ENCODE measurements at regions not wholly inside any gene's neighbourhood (a gene's known extent, or its start where the extent isn't known, plus 50 kb on each side); places are given as distances from the start of the nearest gene placed in this dataset.
"Not testable (repeated sequence)": the region's sequence is repeated elsewhere in the genome, so short reads cannot be mapped to it uniquely, and the experiment has no call there.

GRCh38 chr22:48486134-48486532 is 1341.5 kb downstream of the BRD1 start:
- H3K4me3 ChIP-seq (ENCODE audit: low read length), result no peak overlapping the region
- H3K9ac ChIP-seq (ENCODE audit: low read depth, low read length), result no peak overlapping the region
- peaks cover 38% of the 10 kb centered on the region for H3K27me3 ChIP-seq (ENCODE audit: insufficient read depth, low read length)
- peaks cover 6% of the 10 kb centered on the region; the same call in 1 of the 2 replicates for H3K4me1 ChIP-seq (ENCODE audit: insufficient read depth, low read length)
- H3K27ac ChIP-seq (ENCODE audit: low read length), result no peak overlapping the region
- no peaks in the 10 kb centered on the region for H3K9me3 ChIP-seq (ENCODE audit: insufficient read depth, low read depth, low read length)
- H3K36me3 ChIP-seq (ENCODE audit: insufficient read depth, low read depth, low read length), result no peaks in the 10 kb centered on the region

- H3K9me3 ChIP-seq (ENCODE audit: insufficient read depth, low read depth, low read length), result no peaks in the 10 kb centered on the region
- peaks cover 31% of the 10 kb centered on the region for H3K27me3 ChIP-seq (ENCODE audit: insufficient read depth, low read length)
- no peak overlapping the region for H3K27ac ChIP-seq (ENCODE audit: low read length)
- no peak overlapping the region for H3K9ac ChIP-seq (ENCODE audit: low read depth, low read length)
- no peaks in the 10 kb centered on the region for H3K36me3 ChIP-seq (ENCODE audit: insufficient read depth, low read depth, low read length)
- H3K4me3 ChIP-seq (ENCODE audit: low read length), result no peak overlapping the region
- H3K4me1 ChIP-seq (ENCODE audit: insufficient read depth, low read length), result peaks cover 6% of the 10 kb centered on the region; the same call in 1 of the 2 replicates
Measured at GRCh38 chr22:48485149-48486133, 1342.2 kb downstream of the BRD1 start.

GRCh38 chr22:48483764-48484528 is 1343.7 kb downstream of the BRD1 start:
- Histone ChIP-seq H3K36me3 (ENCODE audit: insufficient read depth, low read depth, low read length) (no peaks in the 10 kb centered on the region), H3K9me3 (ENCODE audit: insufficient read depth, low read depth, low read length) (no peaks in the 10 kb centered on the region), H3K27me3 (ENCODE audit: insufficient read depth, low read length) (peaks cover 26% of the 10 kb centered on the region), H3K9ac (ENCODE audit: low read depth, low read length) (no peak overlapping the region), H3K27ac (ENCODE audit: low read length) (no peak overlapping the region), H3K4me3 (ENCODE audit: low read length) (no peak overlapping the region), H3K4me1 (ENCODE audit: insufficient read depth, low read length) (peaks cover 6% of the 10 kb centered on the region; the same call in 1 of the 2 replicates)

GRCh38 chr22:48482771-48483170 is 1344.9 kb downstream of the BRD1 start:
- Histone ChIP-seq H3K4me1 (ENCODE audit: insufficient read depth, low read length) (peaks cover 6% of the 10 kb centered on the region; the same call in 1 of the 2 replicates), H3K27ac (ENCODE audit: low read length) (no peak overlapping the region), H3K9me3 (ENCODE audit: insufficient read depth, low read depth, low read length) (no peaks in the 10 kb centered on the region), H3K27me3 (ENCODE audit: insufficient read depth, low read length) (peaks cover 14% of the 10 kb centered on the region), H3K9ac (ENCODE audit: low read depth, low read length) (no peak overlapping the region), H3K4me3 (ENCODE audit: low read length) (no peak overlapping the region), H3K36me3 (ENCODE audit: insufficient read depth, low read depth, low read length) (no peaks in the 10 kb centered on the region)

GRCh38 chr22:48482198-48482597 is 1345.5 kb downstream of the BRD1 start:
- peaks cover 13% of the 10 kb centered on the region for H3K27me3 ChIP-seq (ENCODE audit: insufficient read depth, low read length)
- H3K27ac ChIP-seq (ENCODE audit: low read length); H3K9me3 ChIP-seq (ENCODE audit: insufficient read depth, low read depth, low read length); H3K4me1 ChIP-seq (ENCODE audit: insufficient read depth, low read length); H3K4me3 ChIP-seq (ENCODE audit: low read length); H3K9ac ChIP-seq (ENCODE audit: low read depth, low read length); H3K36me3 ChIP-seq (ENCODE audit: insufficient read depth, low read depth, low read length): not testable (repeated sequence)

- peaks cover 6% of the 10 kb centered on the region; the same call in 1 of the 2 replicates for H3K4me1 ChIP-seq (ENCODE audit: insufficient read depth, low read length)
- no peak overlapping the region for H3K27ac ChIP-seq (ENCODE audit: low read length)
- H3K27me3 ChIP-seq (ENCODE audit: insufficient read depth, low read length), result peaks cover 9% of the 10 kb centered on the region
Measured at GRCh38 chr22:48481748-48482147, 1345.9 kb downstream of the BRD1 start.

GRCh38 chr22:48478529-48479265 is 1349.0 kb downstream of the BRD1 start:
- Histone ChIP-seq H3K9ac (ENCODE audit: low read depth, low read length) (no peak overlapping the region), H3K27me3 (ENCODE audit: insufficient read depth, low read length) (no peaks in the 10 kb centered on the region), H3K9me3 (ENCODE audit: insufficient read depth, low read depth, low read length) (no peaks in the 10 kb centered on the region), H3K4me3 (ENCODE audit: low read length) (no peak overlapping the region), H3K27ac (ENCODE audit: low read length) (no peak overlapping the region), H3K36me3 (ENCODE audit: insufficient read depth, low read depth, low read length) (no peaks in the 10 kb centered on the region), H3K4me1 (ENCODE audit: insufficient read depth, low read length) (no peaks in the 10 kb centered on the region)

More at GRCh38 chr22:48481748-48482147, 1345.9 kb downstream of the BRD1 start:
- H3K36me3 ChIP-seq (ENCODE audit: insufficient read depth, low read depth, low read length), result no peaks in the 10 kb centered on the region
- no peak overlapping the region for H3K4me3 ChIP-seq (ENCODE audit: low read length)
- H3K9me3 ChIP-seq (ENCODE audit: insufficient read depth, low read depth, low read length), result no peaks in the 10 kb centered on the region
- H3K9ac ChIP-seq (ENCODE audit: low read depth, low read length), result no peak overlapping the region

- Histone ChIP-seq H3K4me1 (ENCODE audit: insufficient read depth, low read length) (no peaks in the 10 kb centered on the region), H3K9me3 (ENCODE audit: insufficient read depth, low read depth, low read length) (no peaks in the 10 kb centered on the region), H3K36me3 (ENCODE audit: insufficient read depth, low read depth, low read length) (no peaks in the 10 kb centered on the region), H3K27ac (ENCODE audit: low read length) (no peak overlapping the region), H3K27me3 (ENCODE audit: insufficient read depth, low read length) (no peaks in the 10 kb centered on the region), H3K9ac (ENCODE audit: low read depth, low read length) (no peak overlapping the region), H3K4me3 (ENCODE audit: low read length) (no peak overlapping the region)
Measured at GRCh38 chr22:48478124-48478523, 1349.5 kb downstream of the BRD1 start.

GRCh38 chr22:48477031-48477721 is 1350.5 kb downstream of the BRD1 start:
- H3K27ac ChIP-seq (ENCODE audit: low read length), result no peak overlapping the region
- H3K9ac ChIP-seq (ENCODE audit: low read depth, low read length), result no peak overlapping the region
- no peaks in the 10 kb centered on the region for H3K9me3 ChIP-seq (ENCODE audit: insufficient read depth, low read depth, low read length)

GRCh38 chr22:48476577-48476976 is 1351.1 kb downstream of the BRD1 start:
- H3K27ac ChIP-seq (ENCODE audit: low read length), result no peak overlapping the region
- no peaks in the 10 kb centered on the region for H3K4me1 ChIP-seq (ENCODE audit: insufficient read depth, low read length)
- no peak overlapping the region for H3K4me3 ChIP-seq (ENCODE audit: low read length)
- no peaks in the 10 kb centered on the region for H3K27me3 ChIP-seq (ENCODE audit: insufficient read depth, low read length)
- H3K9ac ChIP-seq (ENCODE audit: low read depth, low read length), result no peak overlapping the region
- no peaks in the 10 kb centered on the region for H3K9me3 ChIP-seq (ENCODE audit: insufficient read depth, low read depth, low read length)
- H3K36me3 ChIP-seq (ENCODE audit: insufficient read depth, low read depth, low read length), result no peaks in the 10 kb centered on the region

More at GRCh38 chr22:48477031-48477721, 1350.5 kb downstream of the BRD1 start:
- no peaks in the 10 kb centered on the region for H3K27me3 ChIP-seq (ENCODE audit: insufficient read depth, low read length)
- no peaks in the 10 kb centered on the region for H3K4me1 ChIP-seq (ENCODE audit: insufficient read depth, low read length)
- H3K36me3 ChIP-seq (ENCODE audit: insufficient read depth, low read depth, low read length), result no peaks in the 10 kb centered on the region
- no peak overlapping the region for H3K4me3 ChIP-seq (ENCODE audit: low read length)

Data from iPS-20b (cell line).